Stimulated activated naive CD8-positive, alpha-beta T cell treated with anti-CD3 and anti-CD28 coated beads, Interleukin-15, Interleukin-2, amounts not matched to agents 100 U/mL and 50 U/mL, for 24 hours (primary cell): ENCODE measurements at regions not wholly inside any gene's neighbourhood (a gene's known extent, or its start where the extent isn't known, plus 50 kb on each side); places are given as distances from the start of the nearest gene placed in this dataset.

ENCODE experiments used
- ATAC-seq: fragments of 150-1000 bp; cut with Tn5 transposase; one replicate; pipeline ENCODE4 v1.10.0; 2021
- DNase-seq: peaks from one replicate; pipeline ENCODE4 v3.0.0; 2021

- no peak for ATAC-seq
- DNase-seq = no peak
Observed at GRCh38 chr14:83196236-83196635, 1662.6 kb upstream of the SEL1L start.

- no peak for DNase-seq
- no peak for ATAC-seq
Observed at GRCh38 chr14:83197271-83197670, 1663.6 kb upstream of the SEL1L start.

- DNase-seq = no peak
- no peak for ATAC-seq
Observed at GRCh38 chr14:83207550-83207949, 1673.9 kb upstream of the SEL1L start.

- no peak for DNase-seq
- no peak for ATAC-seq
Observed at GRCh38 chr14:83208341-83208740, 1674.7 kb upstream of the SEL1L start.

GRCh38 chr14:83217492-83217891, 1683.8 kb upstream of the SEL1L start:
- no peak for ATAC-seq

GRCh38 chr14:83247924-83248639, 1714.4 kb upstream of the SEL1L start:
- no peak for DNase-seq
- no peak for ATAC-seq

More at GRCh38 chr14:83217492-83217891, 1683.8 kb upstream of the SEL1L start:
- DNase-seq = no peak

- ATAC-seq (no peak), DNase-seq (no peak)
Observed at GRCh38 chr14:83251402-83251801, 1717.7 kb upstream of the SEL1L start.

GRCh38 chr14:83253870-83254269, 1720.2 kb upstream of the SEL1L start:
- ATAC-seq = no peak
- no peak for DNase-seq

GRCh38 chr14:83255015-83255726, 1721.5 kb upstream of the SEL1L start:
- no peak for DNase-seq
- no peak for ATAC-seq

- no peak for DNase-seq
- no peak for ATAC-seq
Observed at GRCh38 chr14:83255727-83256090, 1722.1 kb upstream of the SEL1L start.

GRCh38 chr14:83257466-83258439, 1724.1 kb upstream of the SEL1L start:
- DNase-seq (no peak), ATAC-seq (no peak)

- DNase-seq = no peak
- no peak for ATAC-seq
Observed at GRCh38 chr14:83260751-83261150, 1727.1 kb upstream of the SEL1L start.

- DNase-seq (no peak), ATAC-seq (no peak)
Observed at GRCh38 chr14:83269583-83269982, 1735.9 kb upstream of the SEL1L start.

- no peak for DNase-seq
- ATAC-seq = no peak
Observed at GRCh38 chr14:83271663-83272062, 1738.0 kb upstream of the SEL1L start.

- DNase-seq (no peak), ATAC-seq (no peak)
Observed at GRCh38 chr14:83280719-83281118, 1747.1 kb upstream of the SEL1L start.

GRCh38 chr14:83282706-83283105, 1749.1 kb upstream of the SEL1L start:
- DNase-seq = no peak
- ATAC-seq = no peak

- DNase-seq = no peak
- ATAC-seq = no peak
Observed at GRCh38 chr14:83287300-83287699, 1753.6 kb upstream of the SEL1L start.

GRCh38 chr14:83289390-83289789, 1755.7 kb upstream of the SEL1L start:
- DNase-seq (no peak), ATAC-seq (no peak)

GRCh38 chr14:83289896-83290295, 1756.2 kb upstream of the SEL1L start:
- ATAC-seq (no peak), DNase-seq (no peak)

- ATAC-seq = no peak
Observed at GRCh38 chr14:83290447-83290846, 1756.8 kb upstream of the SEL1L start.

GRCh38 chr14:83291714-83292113, 1758.1 kb upstream of the SEL1L start:
- ATAC-seq (no peak), DNase-seq (no peak)

More at GRCh38 chr14:83290447-83290846, 1756.8 kb upstream of the SEL1L start:
- no peak for DNase-seq

GRCh38 chr14:83294941-83295340, 1761.3 kb upstream of the SEL1L start:
- DNase-seq (no peak), ATAC-seq (no peak)

- DNase-seq (no peak), ATAC-seq (no peak)
Observed at GRCh38 chr14:83297361-83297760, 1763.7 kb upstream of the SEL1L start.
